Esophagus mucosa (tissue), 1 donor: ENCODE measurements at regions not wholly inside any gene's neighbourhood (a gene's known extent, or its start where the extent isn't known, plus 50 kb on each side); places are given as distances from the start of the nearest gene placed in this dataset.

Experiments
- ATAC-seq: fragments of 200-7000 bp; cut with Tn5 transposase; one replicate; pipeline ENCODE4 v1.9.1; 2020
- donor health status: DM: yes; HTN: yes; CAD: no.

- no peak for ATAC-seq
Observed at GRCh38 chr4:136831553-136831952, 700.7 kb downstream of the PCDH18 start.

DNA sequence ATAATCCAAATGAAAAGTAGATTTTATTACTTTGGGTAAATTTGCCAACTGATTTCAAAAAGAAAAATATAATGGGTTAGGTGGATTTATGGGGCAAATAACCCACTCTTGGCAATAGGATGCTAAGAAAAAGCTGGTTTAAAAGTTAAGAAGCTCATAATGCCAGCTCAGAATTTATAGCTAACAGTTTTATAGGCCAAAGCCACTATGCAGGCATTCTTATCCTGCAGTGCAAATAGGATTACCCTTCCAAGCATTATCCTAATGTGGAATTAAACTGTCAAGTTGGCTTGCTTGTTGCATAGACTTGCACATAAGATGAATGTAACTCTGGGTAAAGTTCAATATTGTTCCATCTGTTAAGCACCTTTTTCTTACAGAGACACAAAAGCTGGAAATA is 703.0 kb downstream of the PCDH18 start:
- no peak for ATAC-seq

DNA sequence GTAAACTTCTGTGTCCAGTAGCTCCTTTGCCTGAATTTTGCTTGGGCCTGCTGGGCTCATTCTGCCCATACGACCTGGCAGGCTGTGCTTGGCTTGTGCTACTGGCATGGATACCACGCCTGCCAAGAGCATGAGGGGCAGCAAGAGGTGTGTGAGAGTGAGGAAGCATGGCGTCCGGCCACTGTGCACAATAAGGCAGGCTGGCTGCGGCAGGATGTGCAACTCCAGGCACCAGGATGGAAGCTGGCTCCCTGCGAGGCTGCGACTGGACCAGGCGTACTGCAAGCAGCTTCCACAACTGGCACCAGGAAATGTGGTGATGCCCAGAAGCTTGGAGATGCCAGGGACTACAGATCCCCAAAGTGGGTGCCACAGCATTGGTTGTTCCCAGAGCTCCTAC is 709.3 kb downstream of the PCDH18 start:
- no peak for ATAC-seq

DNA sequence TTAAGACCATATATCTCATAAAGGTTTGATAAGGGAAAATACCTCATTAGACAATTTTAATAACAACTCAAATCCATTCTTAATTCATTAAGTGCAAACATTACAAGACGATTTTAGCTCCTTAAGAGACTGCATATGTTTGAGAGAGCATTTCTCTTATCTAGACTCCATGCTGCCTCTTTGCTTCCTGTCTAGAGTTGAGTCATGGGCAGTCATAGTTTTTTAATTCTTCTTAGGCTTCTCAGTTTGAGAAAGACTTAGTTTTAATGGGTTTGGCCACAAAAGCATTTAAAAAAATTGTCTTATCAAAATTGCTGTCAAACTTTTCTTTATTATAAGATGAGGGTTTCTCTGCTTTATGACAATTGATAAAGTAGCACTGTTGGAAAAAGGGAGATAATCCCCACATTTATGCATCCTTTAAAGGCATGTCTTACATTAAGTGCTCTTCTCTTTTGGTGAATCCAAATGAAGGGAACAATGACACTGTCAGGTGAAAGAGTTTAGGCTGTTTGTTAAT is 713.4 kb downstream of the PCDH18 start:
- no peak for ATAC-seq

DNA sequence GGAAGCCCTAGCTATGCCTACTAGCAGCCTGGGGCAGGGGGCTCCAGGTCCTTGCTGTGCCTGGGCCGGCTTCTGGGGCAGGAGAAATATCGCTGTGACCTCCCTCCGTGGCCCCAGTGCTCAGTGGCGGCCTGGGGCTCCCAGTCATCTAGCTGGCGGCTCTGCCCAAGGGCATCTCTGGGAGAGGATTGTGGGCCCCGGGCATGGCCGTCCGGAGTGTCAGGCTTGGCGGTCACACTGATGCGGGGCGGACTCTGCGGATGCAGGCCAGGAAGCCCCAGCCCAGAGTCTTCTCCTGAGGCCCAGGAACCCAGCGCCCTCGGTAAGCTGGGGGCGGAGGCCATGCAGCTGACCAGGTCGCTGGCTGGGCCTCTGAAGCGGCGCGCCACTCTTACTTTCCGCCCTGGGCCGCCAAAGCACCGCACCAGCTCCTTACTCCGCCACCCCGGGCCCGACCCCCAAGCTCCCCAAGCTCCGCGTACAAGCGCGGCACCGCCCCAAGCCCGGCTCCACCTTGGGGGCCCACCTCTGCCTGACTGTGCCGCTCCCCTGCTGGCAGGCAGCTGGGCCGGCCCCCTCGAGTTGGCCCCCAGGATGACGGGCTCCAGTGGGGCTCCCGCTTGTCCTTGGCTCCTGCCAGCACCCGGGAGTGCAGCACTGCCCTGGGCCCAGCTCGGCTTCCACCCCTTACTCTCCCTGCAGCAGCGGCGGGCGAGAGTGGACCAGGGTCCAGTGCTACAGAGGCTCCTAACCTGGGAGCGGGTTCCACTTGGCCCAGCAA is 720.0 kb downstream of the PCDH18 start:
- ATAC-seq: peak; percentile 39

GRCh38 chr4:136811496-136812077 is 720.7 kb downstream of the PCDH18 start:
- no peak for ATAC-seq

DNA sequence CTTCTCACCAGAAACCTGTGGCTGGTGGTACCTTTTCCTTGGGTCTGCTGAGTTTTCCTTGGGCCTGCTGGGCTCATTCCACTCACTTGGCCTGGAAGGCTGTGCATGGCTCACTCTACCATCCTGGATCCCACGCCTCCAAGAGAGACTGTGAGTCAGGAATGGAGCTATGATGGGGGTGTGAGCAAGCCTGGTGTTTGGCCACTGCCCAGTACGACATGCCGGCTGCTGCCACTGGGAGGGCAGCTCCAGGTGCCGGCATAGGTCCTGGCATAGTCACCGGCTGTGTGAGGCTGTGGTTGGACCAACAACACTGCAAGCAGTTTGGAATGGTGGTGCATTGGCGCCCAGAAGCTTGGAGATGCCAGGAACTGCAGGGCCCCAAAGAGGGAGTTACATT is 721.7 kb downstream of the PCDH18 start:
- no peak for ATAC-seq

DNA sequence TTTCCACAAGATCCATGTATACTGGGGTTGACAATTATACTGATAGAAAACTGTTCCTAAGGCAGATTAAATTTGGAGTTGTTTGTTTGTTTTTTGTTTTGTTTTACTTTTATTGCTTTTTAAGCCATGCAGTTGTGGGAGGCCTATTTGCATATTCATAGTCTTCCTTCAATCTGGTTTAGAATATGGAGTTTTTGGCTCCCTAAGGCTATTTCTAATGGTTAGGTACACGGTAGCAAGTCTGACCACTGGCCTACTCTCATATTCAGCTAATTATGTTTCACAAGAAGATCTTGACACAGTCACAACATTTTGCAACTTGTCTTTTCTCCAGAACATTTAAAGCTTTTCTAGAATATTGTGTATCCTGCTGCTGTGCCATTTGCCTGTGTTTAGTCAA is 725.5 kb downstream of the PCDH18 start:
- no peak for ATAC-seq

DNA sequence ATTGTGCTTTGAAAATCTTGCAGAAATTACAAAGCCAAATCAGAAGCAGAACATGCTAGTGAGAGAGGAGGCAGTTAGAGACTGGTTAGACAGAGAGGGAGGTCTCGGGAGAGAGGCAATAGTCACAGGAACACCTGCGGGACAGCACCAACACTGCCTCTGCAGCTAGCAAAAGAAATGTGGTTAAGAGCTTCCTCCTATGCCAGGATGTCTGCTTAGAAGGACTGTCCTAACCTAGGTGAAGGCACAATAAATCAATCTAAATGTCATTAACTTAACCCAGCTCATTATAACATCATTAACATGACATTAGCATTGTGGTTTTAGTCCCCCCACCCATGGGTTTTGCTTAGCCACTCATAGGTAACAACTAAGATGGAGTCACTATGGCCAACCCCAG is 726.7 kb downstream of the PCDH18 start:
- ATAC-seq: no peak

- ATAC-seq: no peak
Observed at GRCh38 chr4:136803433-136803832, 728.9 kb downstream of the PCDH18 start.

GRCh38 chr4:136800248-136800647 is 732.0 kb downstream of the PCDH18 start:
- ATAC-seq: no peak

DNA sequence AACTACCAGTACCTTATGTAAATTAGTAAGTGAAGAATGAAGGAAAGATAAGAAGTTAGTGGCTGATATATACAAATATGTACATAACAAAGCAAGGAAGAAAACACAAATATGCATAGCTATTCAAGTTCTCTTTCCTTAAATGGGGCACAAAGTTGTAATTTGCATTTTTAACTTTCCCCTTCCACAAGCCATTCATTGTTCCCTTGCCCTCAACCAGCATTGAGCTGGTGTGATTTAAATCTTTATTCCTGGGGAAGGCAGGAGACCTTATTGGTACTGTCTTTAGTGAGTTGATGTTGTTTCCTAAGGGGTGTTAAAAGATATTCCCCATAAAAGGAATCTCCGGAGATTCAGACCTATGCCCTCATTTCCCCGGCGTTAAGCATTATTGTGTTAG is 735.3 kb downstream of the PCDH18 start:
- no peak for ATAC-seq

DNA sequence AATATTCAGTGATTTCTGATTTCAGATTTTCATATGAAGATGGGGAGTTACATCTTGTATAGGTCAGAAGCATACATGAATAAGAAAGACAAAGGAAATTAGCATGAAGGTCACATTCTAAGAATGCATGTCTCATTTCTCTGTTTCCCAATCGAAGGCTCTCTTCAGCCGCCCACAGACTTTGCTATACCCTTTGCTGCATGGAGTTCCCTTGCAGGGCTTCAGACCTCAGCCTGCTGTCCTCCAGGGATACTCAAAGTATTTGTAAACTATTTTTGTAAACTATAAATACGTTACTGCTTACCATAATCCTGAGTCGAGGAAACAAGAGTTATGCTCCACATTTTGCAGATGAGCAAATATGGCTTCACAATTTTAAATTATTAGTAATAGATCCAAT is 738.4 kb downstream of the PCDH18 start:
- ATAC-seq: no peak

- no peak for ATAC-seq
Observed at GRCh38 chr4:136784326-136784725, 748.0 kb downstream of the PCDH18 start.

DNA sequence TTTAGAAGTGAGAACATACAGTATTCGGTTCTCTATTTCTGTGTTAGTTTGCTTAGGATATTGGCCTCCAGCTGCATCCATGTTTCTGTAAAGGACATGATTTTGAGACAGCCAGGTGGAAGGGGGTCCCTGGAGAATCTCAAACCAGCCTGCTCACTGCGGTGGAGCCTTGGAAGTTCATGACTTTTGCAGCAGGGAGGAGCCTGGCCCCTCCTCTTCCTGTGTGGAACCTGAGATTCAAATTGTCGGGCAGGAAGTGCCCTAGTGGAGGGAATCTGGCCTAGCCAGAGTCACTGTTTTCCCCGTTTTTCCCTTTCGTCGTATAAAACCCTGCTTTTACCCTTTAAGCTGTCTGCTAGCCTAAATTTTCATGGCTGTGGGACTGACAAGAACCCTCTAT is 762.6 kb downstream of the PCDH18 start:
- no peak for ATAC-seq

DNA sequence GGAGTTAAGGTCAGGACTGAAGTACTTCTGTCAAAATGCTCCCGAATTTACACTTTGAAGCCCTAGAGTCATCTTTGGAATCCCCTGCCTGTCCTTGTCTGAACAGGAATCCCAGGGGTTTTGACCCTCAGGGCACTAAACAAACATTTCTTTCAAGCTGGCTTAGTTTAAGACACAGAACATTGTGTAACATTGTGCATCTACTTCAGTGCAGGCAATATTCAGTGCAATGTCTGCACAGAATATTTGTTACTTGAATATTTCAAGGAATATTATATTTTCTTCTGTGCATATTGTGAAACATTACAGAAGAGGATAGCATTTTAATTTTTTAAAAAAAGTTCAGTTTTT is 763.4 kb downstream of the PCDH18 start:
- ATAC-seq: no peak

DNA sequence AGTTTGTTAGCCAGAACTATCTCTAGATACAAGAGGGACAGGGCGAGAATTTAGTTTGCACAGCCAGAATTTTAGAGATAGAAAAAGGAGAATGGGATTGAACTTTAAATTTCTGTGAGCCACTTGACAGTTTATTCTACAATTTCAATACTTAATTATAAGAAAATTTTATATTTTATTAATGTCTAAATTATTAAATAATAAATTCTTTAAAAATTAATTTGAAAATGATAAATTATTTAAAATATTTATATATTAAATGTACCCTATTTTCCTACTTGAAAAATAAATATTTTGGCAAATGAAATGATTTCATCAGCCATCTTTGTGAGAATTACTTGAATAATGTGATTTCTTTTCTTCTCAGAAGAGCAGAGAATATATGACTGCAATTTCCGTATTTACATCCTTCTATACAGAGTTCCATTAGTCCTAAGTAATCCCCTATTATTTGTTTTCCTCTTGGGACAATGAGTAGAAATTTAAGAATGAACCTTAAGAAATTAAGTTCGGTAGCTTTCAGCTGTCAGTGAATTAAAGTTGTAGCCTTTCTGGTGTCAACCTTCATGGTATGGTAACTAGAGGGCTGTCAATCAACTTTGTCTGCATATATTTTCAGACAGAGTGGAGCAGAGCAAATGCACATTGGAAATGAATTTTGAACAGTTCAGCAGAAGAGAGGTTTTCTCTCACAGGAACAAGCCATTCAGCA is 763.9 kb downstream of the PCDH18 start:
- ATAC-seq: no peak

DNA sequence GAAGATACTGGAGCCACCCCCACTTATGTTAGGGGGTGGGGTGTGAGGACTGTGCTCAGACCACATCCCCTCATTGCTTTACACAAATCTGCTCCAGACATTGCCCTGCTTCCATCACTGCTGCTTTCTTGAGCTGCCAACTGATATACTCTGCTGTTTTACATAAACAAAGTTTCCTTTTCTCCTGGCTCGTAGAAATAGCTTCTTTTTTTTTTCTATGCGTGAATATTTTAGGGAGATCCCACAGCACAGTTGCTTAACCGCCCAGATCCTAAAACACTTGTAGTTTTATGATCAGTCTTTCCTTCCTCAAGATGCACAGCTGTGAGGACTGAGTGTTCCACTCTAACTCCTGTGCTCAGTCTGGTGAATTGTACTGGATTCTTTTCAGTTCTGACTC is 768.4 kb downstream of the PCDH18 start:
- ATAC-seq: no peak

DNA sequence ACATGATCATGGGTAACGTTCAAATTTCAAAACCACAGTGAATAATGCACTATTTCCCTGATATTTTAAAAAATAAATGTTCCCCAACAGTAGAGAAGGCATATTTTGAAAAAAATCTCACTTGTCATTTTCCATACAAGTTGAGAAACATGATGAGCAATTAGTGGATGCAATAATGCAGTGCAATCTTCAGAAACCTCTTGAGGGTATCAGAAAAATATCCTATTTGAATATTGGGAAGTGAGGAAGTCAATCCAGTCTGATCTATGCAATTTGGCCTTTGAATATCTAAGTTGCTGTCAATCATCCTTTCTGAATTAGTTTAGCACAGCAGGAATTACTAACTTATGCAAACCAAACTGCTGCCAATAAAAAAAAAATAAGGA is 776.8 kb downstream of the PCDH18 start:
- ATAC-seq: no peak

DNA sequence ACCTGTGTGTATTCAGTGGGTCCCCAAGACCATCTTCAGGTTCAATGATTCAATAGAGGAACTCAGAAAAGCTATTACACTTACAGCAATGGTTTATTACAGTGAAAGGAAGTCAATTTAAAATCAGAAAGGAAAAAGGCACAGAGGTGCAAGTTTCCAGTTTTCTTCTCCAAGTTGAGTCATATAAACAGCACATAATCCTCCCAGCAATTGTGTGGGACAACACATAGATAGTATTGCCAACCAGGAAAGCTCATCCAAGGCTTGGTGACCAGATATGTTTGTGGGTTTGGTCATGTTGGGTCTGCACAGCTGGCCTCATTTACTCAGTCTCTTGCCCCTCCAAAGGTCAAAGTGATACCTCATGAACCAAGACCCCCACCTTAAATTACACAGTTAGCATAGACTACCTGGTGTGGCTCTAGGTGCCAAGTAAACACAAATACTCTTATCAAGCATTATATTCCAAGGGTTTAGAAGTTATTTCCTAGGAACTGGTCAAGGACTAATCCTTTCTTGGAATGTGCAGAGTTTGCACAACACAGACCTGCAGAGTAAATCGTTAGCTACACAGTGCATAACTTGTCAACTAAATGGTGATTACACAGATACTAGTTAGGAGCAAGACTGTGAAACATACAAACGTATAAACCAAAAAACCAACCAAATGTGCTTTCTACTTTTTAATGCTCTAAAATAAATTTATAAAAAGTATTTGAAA is 777.3 kb downstream of the PCDH18 start:
- ATAC-seq: no peak

DNA sequence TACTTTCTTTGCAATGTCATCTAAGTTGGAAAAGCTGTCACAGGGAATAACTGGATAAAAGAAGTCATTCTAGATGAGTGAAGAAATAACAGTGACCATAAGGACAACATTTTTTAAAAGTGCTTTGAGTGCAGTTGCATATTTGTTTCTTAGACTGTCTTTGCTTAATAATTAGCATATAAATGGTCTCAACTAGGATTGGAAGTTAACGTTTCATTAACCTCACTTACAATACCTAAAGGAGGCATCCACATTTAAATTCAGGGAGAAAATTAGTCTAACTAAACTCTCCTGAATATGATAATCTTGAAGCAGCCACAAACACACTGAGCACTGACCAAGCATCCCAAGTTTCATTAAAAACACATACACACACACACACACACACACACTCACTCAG is 780.7 kb downstream of the PCDH18 start:
- no peak for ATAC-seq

DNA sequence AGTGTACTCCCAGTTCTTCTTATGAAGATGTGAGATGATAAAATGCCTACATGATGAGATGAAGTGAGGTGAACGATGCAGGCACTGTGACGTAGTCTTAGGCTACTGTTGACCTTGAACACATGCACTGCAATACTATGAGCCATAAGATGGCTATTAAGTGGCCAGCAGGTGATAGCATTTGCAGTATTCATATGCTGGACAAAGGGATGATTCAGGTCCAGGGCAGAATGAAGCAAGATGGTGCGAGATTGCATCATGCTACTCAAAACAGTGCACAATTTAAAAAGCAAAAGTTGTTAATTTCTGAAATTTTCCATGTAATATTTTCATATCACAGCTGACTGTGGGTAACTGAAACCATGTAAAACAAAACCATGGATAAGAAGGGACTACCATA is 781.4 kb downstream of the PCDH18 start:
- no peak for ATAC-seq

- ATAC-seq: no peak
Observed at GRCh38 chr4:136749989-136750388, 782.3 kb downstream of the PCDH18 start.
